HEK293T (cell line): ENCODE measurements at regions not wholly inside any gene's neighbourhood (a gene's known extent, or its start where the extent isn't known, plus 50 kb on each side); places are given as distances from the start of the nearest gene placed in this dataset.

ENCODE experiments used
- FOXM1 ChIP-seq: fragments of 450-650 bp; IDR thresholded peaks from 2 replicates; pipeline ENCODE4 v1.6.1; 2017; ENCODE audit warnings: mild to moderate bottlenecking, borderline replicate concordance
- L3MBTL2 ChIP-seq: fragments of 450-650 bp; conservative IDR thresholded peaks from 2 replicates; pipeline ENCODE4 v1.6.1; 2016; ENCODE audit warnings: mild to moderate bottlenecking
- NFRKB ChIP-seq: fragments of 450-650 bp; IDR thresholded peaks from 2 replicates; pipeline ENCODE4 v1.6.1; 2016; ENCODE audit warnings: mild to moderate bottlenecking, moderate library complexity

DNA sequence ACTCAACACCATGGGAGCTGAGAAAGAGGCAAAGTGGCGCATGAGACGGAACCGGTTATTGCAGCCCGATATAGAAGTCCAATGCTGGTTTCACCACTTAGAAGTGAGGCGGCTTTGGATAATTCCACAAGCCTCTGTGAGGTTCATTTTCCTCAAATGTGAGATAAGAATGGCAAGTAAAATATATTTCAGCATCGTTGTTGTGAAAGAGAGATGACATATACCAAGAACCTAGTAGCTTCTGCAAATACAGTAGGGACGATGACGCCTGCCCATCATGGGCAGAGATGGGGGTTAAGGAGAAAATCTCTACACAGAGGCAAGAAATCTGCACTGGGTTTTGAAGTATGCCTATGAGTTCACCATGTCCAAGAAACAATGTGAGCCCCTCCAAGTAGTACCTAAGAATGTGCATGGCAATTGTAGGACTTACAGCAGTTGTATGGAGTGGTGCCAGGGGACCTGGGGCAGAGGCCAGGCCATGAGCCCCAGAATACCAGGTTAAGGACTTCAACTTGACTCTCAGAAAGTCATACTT lies 352.0 kb downstream of the RNF144A start:
- no peak for TF ChIP-seq NFRKB
- TF ChIP-seq FOXM1, result no peak
- TF ChIP-seq L3MBTL2, result no peak
